Mucosa of descending colon (tissue), 3 donors: ENCODE measurements at regions not wholly inside any gene's neighbourhood (a gene's known extent, or its start where the extent isn't known, plus 50 kb on each side); places are given as distances from the start of the nearest gene placed in this dataset.

Experiments
- ATAC-seq: fragments of 200-7000 bp; cut with Tn5 transposase; one replicate; pipeline ENCODE4 v1.9.1; 2020; ENCODE audit warnings: mild to moderate bottlenecking, moderate library complexity
- DNase-seq, 3 donors: peaks; one replicate each; pipeline ENCODE4 v3.0.0-alpha.2; 2020
- H3K36me3 ChIP-seq: fragments of 200-600 bp; one replicate; pipeline ENCODE4 v1.8.0; 2021; ENCODE audit warnings: low read depth, mild to moderate bottlenecking
- H3K4me1 ChIP-seq: fragments of 200-600 bp; one replicate; pipeline ENCODE4 v1.8.0; 2021; ENCODE audit warnings: low read depth, mild to moderate bottlenecking
- H3K4me3 ChIP-seq: fragments of 200-600 bp; one replicate; pipeline ENCODE4 v1.8.0; 2021; ENCODE audit warnings: mild to moderate bottlenecking
- H3K9me3 ChIP-seq: fragments of 200-600 bp; one replicate; pipeline ENCODE4 v1.8.0; 2021; ENCODE audit warnings: mild to moderate bottlenecking
- CTCF ChIP-seq: fragments of 200-600 bp; IDR thresholded peaks from one replicate; pipeline ENCODE4 v1.8.0; 2022; ENCODE audit warnings: antibody characterized with exemption, mild to moderate bottlenecking
- intact Hi-C, 2 donors: fragments of 100-400 bp; cut with DNase I in 1 of 2; cut with micrococcal nuclease in 1 of 2; formaldehyde crosslinking; loops; one replicate each; pipeline versions ENCODE4 v1.11.0 to v1.11.1; 2022; cut with DNase I, micrococcal nuclease
- donor health status: DM: no; HTN: no; CAD: no; lungs with moderate emphysema.
- donor health status: DM: no; HTN: no; CAD: no.
- donor health status: DM: no; HTN: yes; CAD: no.

DNA sequence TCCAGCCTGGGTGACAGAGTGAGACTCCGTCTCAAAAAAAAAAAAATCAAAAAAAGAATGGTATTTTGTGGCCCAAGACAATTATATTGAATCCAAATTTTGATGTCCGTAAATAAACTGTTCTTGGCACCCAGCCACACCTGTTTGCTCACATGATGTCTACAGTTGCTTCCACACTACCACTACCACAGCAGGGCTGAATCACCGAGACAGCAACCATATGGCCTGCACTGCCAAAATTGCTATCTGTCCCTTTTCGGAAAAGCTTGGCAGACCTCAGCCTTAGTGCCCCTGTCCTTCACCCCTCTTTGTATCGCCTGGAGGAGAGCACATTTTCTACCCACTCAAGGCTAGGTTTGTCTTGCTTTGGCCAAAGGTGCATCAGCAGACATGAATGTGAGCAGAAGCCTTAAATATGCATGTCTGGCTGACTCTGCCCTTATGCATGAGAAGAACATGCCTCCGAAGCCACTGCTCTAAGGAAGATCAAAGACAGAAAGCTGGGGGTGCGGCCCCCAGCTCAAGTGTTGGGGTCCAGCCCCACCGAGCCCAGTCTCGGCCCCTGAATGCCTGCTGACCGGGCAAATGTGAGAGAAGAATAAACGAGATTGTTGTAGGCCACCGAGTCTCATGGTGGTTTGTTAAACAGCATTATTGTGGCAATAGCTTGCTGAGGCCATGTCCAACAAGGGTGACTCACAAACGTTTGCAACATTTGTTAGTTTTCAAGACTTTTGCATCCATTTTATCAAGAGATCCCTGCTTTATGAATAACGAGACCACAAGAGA, 108.1 kb downstream of the TPRA1 start:
- TF ChIP-seq CTCF: no peak
- intact Hi-C loops: loop anchor here in 1 of 2 donors (10.0 kb wide), 1 partner anchor 218 kb away; no protein-coding TSS in a partner anchor
- no peaks in the 10 kb centered on the region for H3K36me3 ChIP-seq
- DNase-seq (no peak), ATAC-seq (no peak)
- H3K4me1 ChIP-seq: no peaks in the 10 kb centered on the region
- H3K9me3 ChIP-seq: no peaks in the 10 kb centered on the region
- no peak overlapping the region for H3K4me3 ChIP-seq

GRCh38 chr3:127480196-127480954, 110.2 kb downstream of the TPRA1 start:
- no peaks in the 10 kb centered on the region for H3K9me3 ChIP-seq
- no peak for DNase-seq
- ATAC-seq: no peak
- TF ChIP-seq CTCF: no peak
- intact Hi-C loops: loop anchor here in 1 of 2 donors (10.0 kb wide), 1 partner anchor 216 kb away; no protein-coding TSS in a partner anchor
- H3K4me1 ChIP-seq: no peaks in the 10 kb centered on the region
- H3K36me3 ChIP-seq: no peaks in the 10 kb centered on the region
- H3K4me3 ChIP-seq: no peak overlapping the region

GRCh38 chr3:127479449-127479848, 111.1 kb downstream of the TPRA1 start:
- Histone ChIP-seq H3K4me3 (no peak overlapping the region), H3K9me3 (no peaks in the 10 kb centered on the region), H3K4me1 (no peaks in the 10 kb centered on the region), H3K36me3 (no peaks in the 10 kb centered on the region)
- no peak for TF ChIP-seq CTCF
- ATAC-seq: no peak
- DNase-seq: no peak
- intact Hi-C loops: no loop called here

DNA sequence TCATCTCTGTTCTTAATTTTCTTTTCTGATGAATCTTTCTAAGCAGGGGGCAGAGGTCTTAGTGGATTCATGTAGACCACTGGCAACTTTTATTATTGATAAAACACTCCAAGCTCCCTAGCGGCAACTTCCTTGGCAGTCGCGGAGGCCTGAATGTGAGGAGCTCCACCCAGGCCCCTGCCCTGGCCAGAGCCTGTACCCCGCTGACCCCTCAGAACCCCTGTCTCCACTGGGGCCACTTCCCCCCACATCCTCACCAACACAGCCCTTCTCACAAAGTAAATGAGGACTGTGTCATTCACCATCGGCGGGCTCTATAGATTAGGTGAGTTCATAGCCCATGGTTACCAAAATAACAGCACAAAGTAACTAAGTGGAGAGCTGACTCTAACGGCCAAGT, 111.6 kb downstream of the TPRA1 start:
- Histone ChIP-seq H3K9me3 (no peaks in the 10 kb centered on the region), H3K4me3 (no peak overlapping the region), H3K4me1 (no peaks in the 10 kb centered on the region), H3K36me3 (no peaks in the 10 kb centered on the region)
- ATAC-seq (no peak), DNase-seq (no peak)
- intact Hi-C loops: no loop called here
- TF ChIP-seq CTCF: no peak

- Histone ChIP-seq H3K9me3 (no peaks in the 10 kb centered on the region), H3K4me3 (no peak overlapping the region), H3K4me1 (no peaks in the 10 kb centered on the region), H3K36me3 (no peaks in the 10 kb centered on the region)
- DNase-seq (no peak), ATAC-seq (no peak)
- TF ChIP-seq CTCF: no peak
- intact Hi-C loops: no loop called here
Measured at GRCh38 chr3:127477396-127477795, 113.1 kb downstream of the TPRA1 start.
